ENCODE measurements at regions not wholly inside any gene's neighbourhood (a gene's known extent, or its start where the extent isn't known, plus 50 kb on each side); places are given as distances from the start of the nearest gene placed in this dataset.

DNA sequence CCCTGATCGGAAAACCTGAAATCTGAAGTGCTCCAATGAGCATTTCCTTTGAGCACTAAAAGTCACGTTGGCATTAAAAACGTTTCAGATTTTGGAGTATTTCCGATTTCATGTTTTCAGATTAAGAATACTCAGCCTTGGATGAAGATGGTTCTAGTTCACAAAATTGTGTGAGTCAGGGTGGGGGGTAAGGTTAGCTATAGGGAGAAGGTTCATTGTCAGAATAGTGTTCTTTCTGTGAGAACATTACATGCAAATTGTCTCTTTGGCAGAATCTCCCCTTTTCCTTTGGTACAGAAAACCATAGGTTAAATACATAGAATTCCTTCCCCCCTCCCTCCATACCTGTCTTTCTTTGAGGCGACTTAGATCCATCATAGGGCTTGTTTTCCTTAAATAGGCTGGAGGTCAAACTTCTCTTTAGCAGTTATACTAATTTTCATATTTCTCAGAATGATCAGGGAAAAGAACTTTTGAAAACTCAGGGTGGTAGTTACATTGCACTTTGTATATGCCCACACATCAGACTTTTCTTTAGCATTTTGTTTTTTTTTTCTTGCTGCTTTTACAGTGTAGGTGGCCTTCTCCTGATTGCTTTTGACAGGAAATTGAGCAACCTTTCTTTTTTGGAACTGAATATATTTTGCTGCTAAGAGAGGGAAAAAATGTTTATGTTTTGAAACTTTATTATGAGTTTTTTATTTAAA, 503.5 kb downstream of the PCNX1 start:
- H3K9me2 ChIP-seq (ENCODE audit: insufficient read depth, low read length): no peaks in the 10 kb centered on the region
- no peak for DNase-seq (ENCODE audit: low spot score)
- H2AFZ ChIP-seq (ENCODE audit: low read length): no peak overlapping the region
- H3K27ac ChIP-seq (ENCODE audit: low read depth, low read length, poor library complexity, severe bottlenecking): no peak overlapping the region
- intact Hi-C loops (cut with micrococcal nuclease; ENCODE audit: unreplicated experiment): no loop called here
- BruUV-seq (replicated peaks): no TSS peak
- ChIA-PET CTCF (ENCODE audit: unreplicated experiment) (no interaction called here), POLR2A (no interaction called here)
- no peaks in the 10 kb centered on the region for H3K9me3 ChIP-seq (ENCODE audit: low read length)
- TF ChIP-seq, protein P1, sequence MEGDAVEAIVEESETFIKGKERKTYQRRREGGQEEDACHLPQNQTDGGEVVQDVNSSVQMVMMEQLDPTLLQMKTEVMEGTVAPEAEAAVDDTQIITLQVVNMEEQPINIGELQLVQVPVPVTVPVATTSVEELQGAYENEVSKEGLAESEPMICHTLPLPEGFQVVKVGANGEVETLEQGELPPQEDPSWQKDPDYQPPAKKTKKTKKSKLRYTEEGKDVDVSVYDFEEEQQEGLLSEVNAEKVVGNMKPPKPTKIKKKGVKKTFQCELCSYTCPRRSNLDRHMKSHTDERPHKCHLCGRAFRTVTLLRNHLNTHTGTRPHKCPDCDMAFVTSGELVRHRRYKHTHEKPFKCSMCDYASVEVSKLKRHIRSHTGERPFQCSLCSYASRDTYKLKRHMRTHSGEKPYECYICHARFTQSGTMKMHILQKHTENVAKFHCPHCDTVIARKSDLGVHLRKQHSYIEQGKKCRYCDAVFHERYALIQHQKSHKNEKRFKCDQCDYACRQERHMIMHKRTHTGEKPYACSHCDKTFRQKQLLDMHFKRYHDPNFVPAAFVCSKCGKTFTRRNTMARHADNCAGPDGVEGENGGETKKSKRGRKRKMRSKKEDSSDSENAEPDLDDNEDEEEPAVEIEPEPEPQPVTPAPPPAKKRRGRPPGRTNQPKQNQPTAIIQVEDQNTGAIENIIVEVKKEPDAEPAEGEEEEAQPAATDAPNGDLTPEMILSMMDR (conservative IDR thresholded peaks at IDR 0.05; ENCODE audit: low read length): no peak
- TF ChIP-seq EZH2phosphoT487 (IDR thresholded peaks at IDR 0.05; ENCODE audit: borderline replicate concordance, low read depth, low read length): no peak
- no peak overlapping the region for H3K4me3 ChIP-seq (ENCODE audit: low read depth, low read length, poor library complexity, severe bottlenecking)
- H3K36me3 ChIP-seq (ENCODE audit: insufficient read depth, low read length): peaks cover 27% of the 10 kb centered on the region
- no peaks in the 10 kb centered on the region for H3K4me1 ChIP-seq (ENCODE audit: insufficient read depth, low read length, poor library complexity, severe bottlenecking)
- no peaks in the 10 kb centered on the region for H4K20me1 ChIP-seq (ENCODE audit: insufficient read depth, low read length)
- H3K79me2 ChIP-seq (ENCODE audit: insufficient read depth, low read depth, low read length): peaks cover 7% of the 10 kb centered on the region; the same call in 1 of the 2 replicates
- H3K4me2 ChIP-seq (ENCODE audit: low read length): no peak overlapping the region

DNA sequence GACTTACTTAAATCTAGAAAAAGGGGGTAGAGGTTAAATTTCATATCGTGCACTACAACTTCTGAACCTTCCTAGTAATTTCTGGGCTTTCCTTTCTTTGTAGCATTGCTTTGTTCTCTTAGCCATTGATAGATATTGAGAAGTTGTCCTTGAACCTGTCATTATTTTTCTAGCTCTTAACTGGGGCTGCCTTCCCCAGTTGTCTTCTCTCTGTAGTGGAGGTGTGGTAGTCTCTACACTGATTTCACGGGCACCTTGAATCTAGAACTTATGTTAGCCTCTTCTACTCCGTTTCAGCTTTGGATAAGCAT, 504.0 kb downstream of the PCNX1 start:
- peaks cover 7% of the 10 kb centered on the region; the same call in 1 of the 2 replicates for H3K79me2 ChIP-seq (ENCODE audit: insufficient read depth, low read depth, low read length)
- no peak overlapping the region for H3K27ac ChIP-seq (ENCODE audit: low read depth, low read length, poor library complexity, severe bottlenecking)
- no peak overlapping the region for H2AFZ ChIP-seq (ENCODE audit: low read length)
- peaks cover 27% of the 10 kb centered on the region for H3K36me3 ChIP-seq (ENCODE audit: insufficient read depth, low read length)
- BruUV-seq (replicated peaks): no TSS peak
- H4K20me1 ChIP-seq (ENCODE audit: insufficient read depth, low read length): no peaks in the 10 kb centered on the region
- no peak for DNase-seq (ENCODE audit: low spot score)
- no peaks in the 10 kb centered on the region for H3K9me2 ChIP-seq (ENCODE audit: insufficient read depth, low read length)
- POLR2A ChIA-PET: interaction anchor here (2.1 kb wide), 1 partner anchor 10 kb away, joined by 8 read pairs; no protein-coding TSS in a partner anchor
- CTCF ChIA-PET (ENCODE audit: unreplicated experiment): no interaction called here
- no peak overlapping the region for H3K4me3 ChIP-seq (ENCODE audit: low read depth, low read length, poor library complexity, severe bottlenecking)
- intact Hi-C loops (cut with micrococcal nuclease; ENCODE audit: unreplicated experiment): no loop called here
- no peak overlapping the region for H3K4me2 ChIP-seq (ENCODE audit: low read length)
- no peak for TF ChIP-seq EZH2phosphoT487 (IDR thresholded peaks at IDR 0.05; ENCODE audit: borderline replicate concordance, low read depth, low read length)
- TF ChIP-seq, protein P1 (conservative IDR thresholded peaks at IDR 0.05; ENCODE audit: low read length): no peak
- H3K4me1 ChIP-seq (ENCODE audit: insufficient read depth, low read length, poor library complexity, severe bottlenecking): no peaks in the 10 kb centered on the region
- H3K9me3 ChIP-seq (ENCODE audit: low read length): no peaks in the 10 kb centered on the region

DNA sequence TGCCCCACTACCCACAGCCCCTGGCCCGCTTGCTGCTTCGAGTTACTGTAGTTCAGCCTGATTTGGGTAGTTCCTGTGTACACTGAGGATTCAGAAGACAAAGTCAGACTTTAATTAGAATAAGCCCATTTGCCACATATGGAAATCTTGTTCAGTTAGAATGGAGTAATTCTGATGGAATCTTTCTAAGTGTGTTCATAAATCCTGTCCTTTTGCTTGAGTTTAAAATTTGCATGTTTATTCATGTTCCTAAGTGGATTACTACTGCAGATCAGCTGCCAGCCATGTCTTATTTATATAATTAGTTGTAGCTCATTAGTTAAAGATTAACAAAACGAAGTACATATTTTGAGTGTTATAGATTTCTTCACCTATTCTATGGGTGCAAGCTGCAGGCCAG, 504.5 kb downstream of the PCNX1 start:
- peaks cover 7% of the 10 kb centered on the region; the same call in 1 of the 2 replicates for H3K79me2 ChIP-seq (ENCODE audit: insufficient read depth, low read depth, low read length)
- H3K4me3 ChIP-seq (ENCODE audit: low read depth, low read length, poor library complexity, severe bottlenecking): no peak overlapping the region
- DNase-seq (ENCODE audit: low spot score): no peak
- peaks cover 27% of the 10 kb centered on the region for H3K36me3 ChIP-seq (ENCODE audit: insufficient read depth, low read length)
- BruUV-seq (replicated peaks): no TSS peak
- CTCF ChIA-PET (ENCODE audit: unreplicated experiment): no interaction called here
- POLR2A ChIA-PET: interaction anchor here (1.2 to 2.1 kb wide), 4 partner anchors 9 to 26 kb away, joined by 3 to 8 read pairs (median 3); no protein-coding TSS in a partner anchor
- H3K9me3 ChIP-seq (ENCODE audit: low read length): no peaks in the 10 kb centered on the region
- no peak overlapping the region for H3K4me2 ChIP-seq (ENCODE audit: low read length)
- H3K27ac ChIP-seq (ENCODE audit: low read depth, low read length, poor library complexity, severe bottlenecking): no peak overlapping the region
- intact Hi-C loops (cut with micrococcal nuclease; ENCODE audit: unreplicated experiment): no loop called here
- H2AFZ ChIP-seq (ENCODE audit: low read length): no peak overlapping the region
- H4K20me1 ChIP-seq (ENCODE audit: insufficient read depth, low read length): no peaks in the 10 kb centered on the region
- no peaks in the 10 kb centered on the region for H3K9me2 ChIP-seq (ENCODE audit: insufficient read depth, low read length)
- TF ChIP-seq EZH2phosphoT487 (IDR thresholded peaks at IDR 0.05; ENCODE audit: borderline replicate concordance, low read depth, low read length): no peak
- H3K4me1 ChIP-seq (ENCODE audit: insufficient read depth, low read length, poor library complexity, severe bottlenecking): no peaks in the 10 kb centered on the region
